ENCODE measurements at regions not wholly inside any gene's neighbourhood (a gene's known extent, or its start where the extent isn't known, plus 50 kb on each side); places are given as distances from the start of the nearest gene placed in this dataset.
"Not testable (repeated sequence)": the region's sequence is repeated elsewhere in the genome, so short reads cannot be mapped to it uniquely, and the experiment has no call there.

- H3K4me3 ChIP-seq (ENCODE audit: control insufficient read depth, low read depth, low read length) = no peak overlapping the region
- TF ChIP-seq, protein P1, sequence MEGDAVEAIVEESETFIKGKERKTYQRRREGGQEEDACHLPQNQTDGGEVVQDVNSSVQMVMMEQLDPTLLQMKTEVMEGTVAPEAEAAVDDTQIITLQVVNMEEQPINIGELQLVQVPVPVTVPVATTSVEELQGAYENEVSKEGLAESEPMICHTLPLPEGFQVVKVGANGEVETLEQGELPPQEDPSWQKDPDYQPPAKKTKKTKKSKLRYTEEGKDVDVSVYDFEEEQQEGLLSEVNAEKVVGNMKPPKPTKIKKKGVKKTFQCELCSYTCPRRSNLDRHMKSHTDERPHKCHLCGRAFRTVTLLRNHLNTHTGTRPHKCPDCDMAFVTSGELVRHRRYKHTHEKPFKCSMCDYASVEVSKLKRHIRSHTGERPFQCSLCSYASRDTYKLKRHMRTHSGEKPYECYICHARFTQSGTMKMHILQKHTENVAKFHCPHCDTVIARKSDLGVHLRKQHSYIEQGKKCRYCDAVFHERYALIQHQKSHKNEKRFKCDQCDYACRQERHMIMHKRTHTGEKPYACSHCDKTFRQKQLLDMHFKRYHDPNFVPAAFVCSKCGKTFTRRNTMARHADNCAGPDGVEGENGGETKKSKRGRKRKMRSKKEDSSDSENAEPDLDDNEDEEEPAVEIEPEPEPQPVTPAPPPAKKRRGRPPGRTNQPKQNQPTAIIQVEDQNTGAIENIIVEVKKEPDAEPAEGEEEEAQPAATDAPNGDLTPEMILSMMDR (conservative IDR thresholded peaks at IDR 0.05; ENCODE audit: control insufficient read depth, insufficient read depth, low read depth, low read length) = no peak
- no peak for DNase-seq (ENCODE audit: low read depth)
These were observed 227.2 kb upstream of the KIAA1217 start for GRCh38 chr10:23981520-23982309.

- not testable (repeated sequence) for H3K4me3 ChIP-seq (ENCODE audit: control insufficient read depth, low read depth, low read length); DNase-seq (ENCODE audit: low read depth)
These were observed 224.5 kb upstream of the KIAA1217 start for GRCh38 chr10:23984405-23984804.

DNA sequence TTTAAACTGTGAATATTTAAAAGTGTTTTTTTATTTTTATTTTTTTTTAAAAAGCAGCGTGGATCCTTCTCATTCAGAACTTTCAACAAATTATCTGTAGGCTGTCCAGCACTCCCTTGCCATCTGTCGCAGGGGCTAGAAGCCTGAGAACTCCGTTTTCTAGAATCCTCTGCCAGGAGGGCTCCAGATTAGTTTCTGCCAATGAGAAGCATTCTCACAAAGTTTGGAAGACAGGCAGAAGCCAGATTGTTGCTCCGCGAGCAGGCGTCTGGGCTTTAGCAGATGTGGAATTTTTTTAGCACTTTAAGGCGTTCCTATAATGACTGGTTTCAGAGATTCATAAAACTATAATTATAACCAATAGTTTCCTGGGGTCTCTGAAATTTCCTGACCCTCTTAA, 220.9 kb upstream of the KIAA1217 start:
- DNase-seq (ENCODE audit: low read depth) = no peak
- TF ChIP-seq, protein P1 (conservative IDR thresholded peaks at IDR 0.05; ENCODE audit: control insufficient read depth, insufficient read depth, low read depth, low read length) = no peak
- no peak overlapping the region for H3K4me3 ChIP-seq (ENCODE audit: control insufficient read depth, low read depth, low read length)

DNA sequence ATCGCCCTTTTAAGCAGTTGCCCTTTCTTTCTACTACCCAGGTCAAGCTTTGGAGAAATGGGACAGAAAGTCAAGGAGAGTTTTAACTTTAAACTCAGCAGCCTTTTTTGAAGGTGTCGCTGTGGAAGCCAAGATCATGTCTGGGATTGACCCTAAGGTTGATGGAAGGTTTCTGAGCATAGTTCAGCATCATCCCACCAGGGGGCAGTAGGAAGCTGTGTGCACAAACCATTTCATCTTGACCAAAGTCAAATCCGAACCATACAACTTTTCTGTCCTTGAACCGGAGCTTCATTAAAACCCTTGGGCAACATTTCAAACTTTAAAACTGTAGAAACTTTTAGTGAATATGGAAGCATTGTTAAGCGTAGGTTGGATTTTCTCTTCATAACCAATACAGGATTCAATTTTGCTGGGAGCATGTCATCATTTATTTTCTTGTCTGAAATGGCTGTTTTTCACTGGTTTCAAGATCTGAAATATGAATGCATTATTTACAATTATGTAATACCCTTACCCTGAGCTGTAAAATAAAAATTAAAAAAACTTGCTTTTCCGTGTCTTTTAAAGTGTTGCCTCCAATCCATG, 214.4 kb upstream of the KIAA1217 start:
- TF ChIP-seq, protein P1 (conservative IDR thresholded peaks at IDR 0.05; ENCODE audit: control insufficient read depth, insufficient read depth, low read depth, low read length) = peak; percentile 90
- peak; percentile 57 for DNase-seq (ENCODE audit: low read depth)
- no peak overlapping the region for H3K4me3 ChIP-seq (ENCODE audit: control insufficient read depth, low read depth, low read length)

DNA sequence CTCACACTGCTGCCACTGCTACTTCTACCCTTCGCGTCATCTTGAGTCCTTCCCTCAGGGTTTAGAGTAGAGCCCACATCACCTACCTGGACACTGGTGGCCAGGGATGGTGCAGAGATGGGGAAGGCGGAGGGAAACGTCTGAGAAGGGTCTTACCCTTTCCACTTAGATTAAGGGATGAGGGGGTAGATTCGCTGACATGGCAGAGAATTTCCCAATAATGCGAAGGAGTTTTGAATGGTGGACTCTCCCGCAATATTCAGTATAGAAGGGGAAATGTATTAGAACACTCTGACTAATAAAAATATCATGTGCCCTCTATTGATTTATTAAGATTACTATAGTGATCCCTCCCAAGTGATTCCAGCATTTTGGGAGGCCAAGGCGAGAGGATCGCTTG, 209.5 kb upstream of the KIAA1217 start:
- TF ChIP-seq, protein P1 (conservative IDR thresholded peaks at IDR 0.05; ENCODE audit: control insufficient read depth, insufficient read depth, low read depth, low read length) = no peak
- no peak for DNase-seq (ENCODE audit: low read depth)
- no peak overlapping the region for H3K4me3 ChIP-seq (ENCODE audit: control insufficient read depth, low read depth, low read length)

- no peak for DNase-seq (ENCODE audit: low read depth)
- TF ChIP-seq, protein P1 (conservative IDR thresholded peaks at IDR 0.05; ENCODE audit: control insufficient read depth, insufficient read depth, low read depth, low read length) = no peak
- H3K4me3 ChIP-seq (ENCODE audit: control insufficient read depth, low read depth, low read length) = no peak overlapping the region
These were observed 208.6 kb upstream of the KIAA1217 start for GRCh38 chr10:24000271-24000813.

- TF ChIP-seq, protein P1 (conservative IDR thresholded peaks at IDR 0.05; ENCODE audit: control insufficient read depth, insufficient read depth, low read depth, low read length) = no peak
- H3K4me3 ChIP-seq (ENCODE audit: control insufficient read depth, low read depth, low read length) = no peak overlapping the region
These were observed 202.2 kb upstream of the KIAA1217 start for GRCh38 chr10:24006741-24007140.

More at GRCh38 chr10:24006741-24007140, 202.2 kb upstream of the KIAA1217 start:
- no peak for DNase-seq (ENCODE audit: low read depth)

Measured in fibroblast of mammary gland (primary cell).